Epithelial cell of proximal tubule (primary cell): ENCODE measurements at regions not wholly inside any gene's neighbourhood (a gene's known extent, or its start where the extent isn't known, plus 50 kb on each side); places are given as distances from the start of the nearest gene placed in this dataset.

Source experiments
- DNase-seq: peaks from one replicate; pipeline ENCODE4 v3.0.0-alpha.2; 2011; ENCODE audit warnings: low read depth
- H3K4me3 ChIP-seq: 2 replicates; pipeline ENCODE4 v1.5.1; 2011; ENCODE audit warnings: low read depth, mild to moderate bottlenecking, low read length
- CTCF ChIP-seq: conservative IDR thresholded peaks from 2 replicates; pipeline ENCODE4 v1.5.1; 2012; ENCODE audit warnings: low read depth, mild to moderate bottlenecking, low read length

GRCh38 chr6:18829272-18829870 lies 442.2 kb downstream of the RNF144B start:
- TF ChIP-seq CTCF = no peak

GRCh38 chr6:18835976-18836375 lies 448.8 kb downstream of the RNF144B start:
- H3K4me3 ChIP-seq = no peak overlapping the region
- DNase-seq = no peak
- TF ChIP-seq CTCF = no peak

More at GRCh38 chr6:18829272-18829870, 442.2 kb downstream of the RNF144B start:
- no peak overlapping the region for H3K4me3 ChIP-seq
- DNase-seq = no peak

- TF ChIP-seq CTCF = no peak
- no peak overlapping the region for H3K4me3 ChIP-seq
- no peak for DNase-seq
Observed at GRCh38 chr6:18837013-18837412, 449.9 kb downstream of the RNF144B start.

GRCh38 chr6:18842534-18842933 lies 455.4 kb downstream of the RNF144B start:
- H3K4me3 ChIP-seq = no peak overlapping the region
- TF ChIP-seq CTCF = no peak
- DNase-seq = no peak

- DNase-seq = no peak
- H3K4me3 ChIP-seq = no peak overlapping the region
- no peak for TF ChIP-seq CTCF
Observed at GRCh38 chr6:18845896-18846295, 458.7 kb downstream of the RNF144B start.

GRCh38 chr6:18846327-18846726 lies 459.2 kb downstream of the RNF144B start:
- DNase-seq = no peak
- H3K4me3 ChIP-seq = no peak overlapping the region
- TF ChIP-seq CTCF = no peak

- H3K4me3 ChIP-seq = no peak overlapping the region
- DNase-seq = no peak
- TF ChIP-seq CTCF = no peak
Observed at GRCh38 chr6:18861204-18861603, 474.1 kb downstream of the RNF144B start.
